ENCODE measurements at regions not wholly inside any gene's neighbourhood (a gene's known extent, or its start where the extent isn't known, plus 50 kb on each side); places are given as distances from the start of the nearest gene placed in this dataset.

DNA sequence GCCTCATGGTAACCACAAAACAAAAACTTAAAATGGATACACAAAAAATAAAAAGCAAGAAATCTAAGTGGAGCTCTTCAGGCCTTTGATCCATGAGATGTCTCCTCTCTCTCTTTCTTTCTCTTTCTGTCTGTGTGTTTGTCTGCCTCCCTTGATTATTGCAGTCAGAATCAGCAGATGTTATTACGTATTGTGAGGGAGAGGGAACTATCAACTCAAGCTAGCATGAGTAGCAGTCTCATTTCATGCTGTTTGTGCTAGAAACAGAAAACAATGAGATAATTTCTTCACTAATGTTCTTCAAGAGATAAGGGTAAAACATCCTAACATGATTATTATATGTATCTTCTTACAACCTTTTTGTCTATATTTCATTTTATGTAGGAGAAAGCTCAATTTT lies 103.7 kb upstream of the PDC start:
- H3K9me3 ChIP-seq (ENCODE audit: control insufficient read depth in 1 of 2, low read length in 2 of 2) = no peaks in the 10 kb centered on the region
- no peak overlapping the region for H3K4me3 ChIP-seq (ENCODE audit: low read depth in 1 of 2, low read length in 2 of 2)
- no peak overlapping the region for H3K27ac ChIP-seq (ENCODE audit: low read depth, low read length)
- H3K9ac ChIP-seq (ENCODE audit: low read depth in 1 of 2, low read length in 2 of 2) = no peak overlapping the region
- peaks cover 0 to 4% of the 10 kb centered on the region in 2 donors for H3K4me1 ChIP-seq (ENCODE audit: control insufficient read depth in 1 of 2, insufficient read depth in 2 of 2, low read length in 2 of 2)
- no peaks in the 10 kb centered on the region for H3K27me3 ChIP-seq (ENCODE audit: control insufficient read depth in 1 of 2, insufficient read depth in 2 of 2, low read length in 2 of 2)
- no peaks in the 10 kb centered on the region for H3K36me3 ChIP-seq (ENCODE audit: control insufficient read depth in 1 of 2, insufficient read depth in 2 of 2, low read length in 2 of 2)

DNA sequence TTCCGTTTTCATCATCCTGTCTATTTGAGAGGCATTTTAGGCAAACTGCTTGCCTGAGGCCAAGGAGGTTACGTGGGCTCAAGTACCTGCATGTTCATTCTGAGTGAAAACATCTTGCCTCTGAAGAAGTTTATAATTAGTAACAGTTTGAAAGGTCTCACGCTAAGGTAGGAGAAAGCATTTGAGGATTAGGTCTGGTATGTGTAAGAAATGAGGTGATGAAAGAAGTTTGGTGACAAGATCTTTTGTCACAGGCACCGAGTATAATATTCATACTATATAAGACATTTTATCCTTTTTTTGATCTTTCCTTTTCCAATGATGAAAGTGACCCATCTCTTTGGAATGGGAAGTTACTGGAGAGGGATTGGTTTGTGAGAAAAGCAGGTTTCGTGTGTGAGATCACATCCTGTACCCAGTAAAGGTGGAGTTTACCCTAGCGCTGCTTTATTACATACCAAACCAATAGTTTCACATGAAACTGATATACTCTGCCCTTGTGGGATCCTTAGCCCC lies 98.7 kb upstream of the PDC start:
- H3K4me3 ChIP-seq (ENCODE audit: low read depth in 1 of 2, low read length in 2 of 2) = no peak overlapping the region
- H3K36me3 ChIP-seq (ENCODE audit: control insufficient read depth in 1 of 2, insufficient read depth in 2 of 2, low read length in 2 of 2) = no peaks in the 10 kb centered on the region
- no peak overlapping the region for H3K27ac ChIP-seq (ENCODE audit: low read depth, low read length)
- no peaks in the 10 kb centered on the region for H3K4me1 ChIP-seq (ENCODE audit: control insufficient read depth in 1 of 2, insufficient read depth in 2 of 2, low read length in 2 of 2)
- no peak overlapping the region for H3K9ac ChIP-seq (ENCODE audit: low read depth in 1 of 2, low read length in 2 of 2)
- no peaks in the 10 kb centered on the region for H3K9me3 ChIP-seq (ENCODE audit: control insufficient read depth in 1 of 2, low read length in 2 of 2)
- H3K27me3 ChIP-seq (ENCODE audit: control insufficient read depth in 1 of 2, insufficient read depth in 2 of 2, low read length in 2 of 2) = no peaks in the 10 kb centered on the region

DNA sequence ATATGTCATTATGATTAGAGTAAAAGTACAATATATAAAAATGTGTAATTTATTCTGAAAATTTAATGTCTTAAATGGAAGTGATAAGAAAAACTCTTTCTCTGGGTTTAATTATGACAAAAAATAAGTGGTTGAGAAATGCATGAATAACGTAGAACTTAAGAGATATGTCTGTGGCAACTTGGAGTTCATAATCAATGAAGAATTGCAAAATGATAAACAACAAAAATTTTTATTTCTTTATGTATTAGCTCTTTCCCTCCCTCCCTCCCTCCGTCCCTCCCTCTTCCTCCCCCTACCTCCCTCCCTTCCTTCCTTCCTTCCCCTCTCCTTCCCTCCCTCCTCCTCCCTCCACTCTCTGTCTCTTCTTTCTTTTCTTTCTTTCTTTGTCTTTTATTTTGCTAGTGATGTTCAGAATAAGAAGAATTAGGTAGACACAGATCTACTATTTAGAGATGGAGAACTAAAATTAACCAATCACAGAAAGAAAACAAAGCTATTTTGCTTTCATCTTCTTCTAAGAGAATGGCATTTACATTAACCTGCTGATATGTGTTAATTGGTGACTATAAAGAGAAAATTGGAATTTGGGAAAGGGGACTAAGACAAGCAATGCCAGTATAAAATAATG lies 96.3 kb upstream of the PDC start:
- no peaks in the 10 kb centered on the region for H3K36me3 ChIP-seq (ENCODE audit: control insufficient read depth in 1 of 2, insufficient read depth in 2 of 2, low read length in 2 of 2)
- no peak overlapping the region for H3K27ac ChIP-seq (ENCODE audit: low read depth, low read length)
- H3K4me3 ChIP-seq (ENCODE audit: low read depth in 1 of 2, low read length in 2 of 2) = no peak overlapping the region
- H3K9me3 ChIP-seq (ENCODE audit: control insufficient read depth in 1 of 2, low read length in 2 of 2) = no peaks in the 10 kb centered on the region
- no peaks in the 10 kb centered on the region for H3K27me3 ChIP-seq (ENCODE audit: control insufficient read depth in 1 of 2, insufficient read depth in 2 of 2, low read length in 2 of 2)
- no peak overlapping the region for H3K9ac ChIP-seq (ENCODE audit: low read depth in 1 of 2, low read length in 2 of 2)
- H3K4me1 ChIP-seq (ENCODE audit: control insufficient read depth in 1 of 2, insufficient read depth in 2 of 2, low read length in 2 of 2) = no peaks in the 10 kb centered on the region

DNA sequence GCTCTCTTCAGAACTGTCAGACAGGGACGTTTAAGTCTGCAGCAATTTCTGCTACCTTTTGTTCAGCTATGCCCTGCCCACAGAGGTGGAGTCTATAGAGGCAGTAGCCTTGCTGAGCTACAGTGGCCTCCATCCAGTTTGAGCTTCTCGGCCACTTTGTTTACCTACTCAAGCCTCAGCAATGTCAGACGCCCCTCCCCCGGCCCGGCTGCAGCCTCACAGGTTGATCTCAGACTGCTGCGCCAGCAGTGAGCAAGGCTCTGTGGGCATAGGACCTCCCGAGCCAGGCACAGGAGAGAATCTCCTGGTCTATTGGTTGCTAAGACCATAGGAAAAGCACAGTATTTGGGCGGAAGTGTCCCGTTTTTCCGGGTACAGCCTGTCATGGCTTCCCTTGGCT lies 89.9 kb upstream of the PDC start:
- no peaks in the 10 kb centered on the region for H3K4me1 ChIP-seq (ENCODE audit: control insufficient read depth in 1 of 2, insufficient read depth in 2 of 2, low read length in 2 of 2)
- no peak overlapping the region for H3K27ac ChIP-seq (ENCODE audit: low read depth, low read length)
- no peak overlapping the region for H3K9ac ChIP-seq (ENCODE audit: low read depth in 1 of 2, low read length in 2 of 2)
- H3K9me3 ChIP-seq (ENCODE audit: control insufficient read depth in 1 of 2, low read length in 2 of 2) = peaks cover 0 to 2% of the 10 kb centered on the region in 2 donors
- no peaks in the 10 kb centered on the region for H3K36me3 ChIP-seq (ENCODE audit: control insufficient read depth in 1 of 2, insufficient read depth in 2 of 2, low read length in 2 of 2)
- H3K27me3 ChIP-seq (ENCODE audit: control insufficient read depth in 1 of 2, insufficient read depth in 2 of 2, low read length in 2 of 2) = no peaks in the 10 kb centered on the region
- no peak overlapping the region for H3K4me3 ChIP-seq (ENCODE audit: low read depth in 1 of 2, low read length in 2 of 2)

DNA sequence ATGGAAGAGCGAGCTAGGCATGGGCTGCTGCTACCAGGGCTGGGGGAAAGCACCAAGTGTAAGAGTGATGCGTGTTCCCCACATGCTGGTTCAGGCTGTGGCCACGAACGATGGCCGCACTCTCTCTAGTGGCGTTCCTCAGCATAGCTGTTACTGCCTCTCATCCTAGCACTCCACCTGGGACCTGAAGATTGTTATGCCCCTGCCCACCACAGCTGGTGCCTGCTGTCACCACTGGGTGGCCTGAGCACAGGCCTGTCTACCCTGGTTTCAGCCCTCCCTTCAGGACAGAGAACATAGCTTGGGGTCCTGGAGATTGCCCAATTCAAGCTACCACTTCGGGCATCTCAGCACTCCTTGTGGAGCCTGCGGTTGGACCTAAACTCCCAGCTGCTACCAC lies 80.1 kb upstream of the PDC start:
- no peaks in the 10 kb centered on the region for H3K36me3 ChIP-seq (ENCODE audit: control insufficient read depth in 1 of 2, insufficient read depth in 2 of 2, low read length in 2 of 2)
- H3K9ac ChIP-seq (ENCODE audit: low read depth in 1 of 2, low read length in 2 of 2) = no peak overlapping the region
- H3K4me3 ChIP-seq (ENCODE audit: low read depth in 1 of 2, low read length in 2 of 2) = no peak overlapping the region
- no peaks in the 10 kb centered on the region for H3K27me3 ChIP-seq (ENCODE audit: control insufficient read depth in 1 of 2, insufficient read depth in 2 of 2, low read length in 2 of 2)
- H3K9me3 ChIP-seq (ENCODE audit: control insufficient read depth in 1 of 2, low read length in 2 of 2) = no peaks in the 10 kb centered on the region
- H3K4me1 ChIP-seq (ENCODE audit: control insufficient read depth in 1 of 2, insufficient read depth in 2 of 2, low read length in 2 of 2) = no peaks in the 10 kb centered on the region
- no peak overlapping the region for H3K27ac ChIP-seq (ENCODE audit: low read depth, low read length)

DNA sequence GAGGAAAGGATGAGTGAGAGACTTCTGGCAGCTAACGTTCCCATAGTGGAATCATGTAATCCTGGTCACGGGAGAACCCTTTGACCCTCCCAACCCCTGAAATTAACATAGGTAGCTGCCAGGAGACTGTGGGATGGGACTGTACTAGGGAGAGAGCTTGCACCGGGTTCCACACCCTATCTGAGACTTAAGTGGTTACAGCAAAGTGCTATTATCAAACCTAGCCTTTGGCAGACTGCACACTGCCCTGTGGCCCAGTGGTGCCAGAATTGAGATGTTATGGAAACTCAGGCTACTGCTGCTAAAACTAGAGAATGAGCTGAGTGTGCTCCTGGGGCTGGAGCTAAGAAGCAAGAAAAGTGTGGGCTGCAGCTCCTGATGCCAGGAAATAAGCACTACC lies 79.6 kb upstream of the PDC start:
- no peak overlapping the region for H3K4me3 ChIP-seq (ENCODE audit: low read depth in 1 of 2, low read length in 2 of 2)
- H3K9ac ChIP-seq (ENCODE audit: low read depth in 1 of 2, low read length in 2 of 2) = no peak overlapping the region
- no peaks in the 10 kb centered on the region for H3K4me1 ChIP-seq (ENCODE audit: control insufficient read depth in 1 of 2, insufficient read depth in 2 of 2, low read length in 2 of 2)
- no peaks in the 10 kb centered on the region for H3K9me3 ChIP-seq (ENCODE audit: control insufficient read depth in 1 of 2, low read length in 2 of 2)
- no peaks in the 10 kb centered on the region for H3K27me3 ChIP-seq (ENCODE audit: control insufficient read depth in 1 of 2, insufficient read depth in 2 of 2, low read length in 2 of 2)
- H3K36me3 ChIP-seq (ENCODE audit: control insufficient read depth in 1 of 2, insufficient read depth in 2 of 2, low read length in 2 of 2) = no peaks in the 10 kb centered on the region
- H3K27ac ChIP-seq (ENCODE audit: low read depth, low read length) = no peak overlapping the region

DNA sequence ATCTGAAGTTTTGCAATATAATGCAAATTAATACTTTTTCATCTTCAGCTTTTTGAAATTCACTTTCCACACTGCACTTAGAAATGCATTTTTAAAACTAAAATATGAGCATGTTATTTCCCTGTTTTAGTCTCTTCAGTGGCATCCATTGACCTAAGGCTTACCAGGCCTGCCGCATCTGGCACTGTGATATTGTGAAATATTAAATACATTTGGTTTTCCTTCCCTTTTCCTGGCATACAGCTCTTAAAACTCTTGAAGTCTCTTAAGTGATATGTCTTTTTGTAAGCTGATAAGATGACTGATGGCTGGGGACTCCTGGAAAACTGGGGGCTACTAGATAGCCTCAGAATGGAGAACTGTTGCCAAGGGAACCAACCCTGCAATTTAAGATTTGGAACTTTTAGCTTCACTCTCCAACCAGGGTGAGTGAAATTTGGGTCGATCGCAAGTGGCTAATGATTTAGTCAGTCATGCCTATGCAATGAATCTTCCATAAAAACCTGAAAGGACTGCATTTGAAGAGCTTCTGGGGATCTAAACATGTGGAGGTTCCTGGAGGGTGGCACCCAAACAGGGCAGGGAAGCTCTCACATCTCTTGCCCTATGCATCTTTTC lies 75.5 kb upstream of the PDC start:
- H3K4me1 ChIP-seq (ENCODE audit: control insufficient read depth in 1 of 2, insufficient read depth in 2 of 2, low read length in 2 of 2) = no peaks in the 10 kb centered on the region
- H3K27me3 ChIP-seq (ENCODE audit: control insufficient read depth in 1 of 2, insufficient read depth in 2 of 2, low read length in 2 of 2) = no peaks in the 10 kb centered on the region
- no peaks in the 10 kb centered on the region for H3K9me3 ChIP-seq (ENCODE audit: control insufficient read depth in 1 of 2, low read length in 2 of 2)
- no peaks in the 10 kb centered on the region for H3K36me3 ChIP-seq (ENCODE audit: control insufficient read depth in 1 of 2, insufficient read depth in 2 of 2, low read length in 2 of 2)
- no peak overlapping the region for H3K4me3 ChIP-seq (ENCODE audit: low read depth in 1 of 2, low read length in 2 of 2)
- no peak overlapping the region for H3K27ac ChIP-seq (ENCODE audit: low read depth, low read length)
- no peak overlapping the region for H3K9ac ChIP-seq (ENCODE audit: low read depth in 1 of 2, low read length in 2 of 2)

DNA sequence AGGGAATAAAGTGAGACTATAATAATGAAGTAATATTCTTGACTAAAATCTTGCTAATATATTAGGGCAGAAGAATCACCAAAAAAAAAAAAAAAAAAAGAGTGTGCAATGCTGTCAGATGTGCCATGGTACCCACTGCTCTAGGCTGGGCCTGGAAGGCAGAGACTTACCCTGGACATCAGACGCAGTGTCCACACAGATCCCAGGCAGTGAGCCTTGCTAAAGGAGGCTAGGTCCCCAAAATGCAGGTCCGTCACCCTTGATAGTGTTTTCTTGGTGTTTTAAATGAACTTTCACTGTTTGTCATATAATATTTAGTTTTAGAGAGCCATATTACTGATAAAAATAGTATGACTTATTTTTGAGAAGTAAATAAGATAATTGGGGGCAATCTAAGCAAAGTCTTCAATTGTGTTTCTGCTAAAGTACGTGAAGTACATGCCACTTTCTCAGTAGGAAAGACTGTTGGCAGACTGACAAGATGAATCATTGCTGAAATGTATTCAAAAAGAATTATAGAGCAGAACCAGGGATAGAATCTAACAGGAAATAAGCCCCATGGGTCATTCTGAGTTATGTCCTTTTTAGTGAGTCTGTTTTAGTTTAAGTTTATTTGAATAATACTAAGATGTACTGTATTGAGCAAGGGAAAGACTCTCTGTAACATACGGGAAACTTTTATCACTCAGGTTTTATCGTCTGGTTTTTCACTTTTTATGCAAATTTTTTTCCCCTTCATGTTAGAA lies 74.6 kb upstream of the PDC start:
- Histone ChIP-seq H3K27me3 (ENCODE audit: control insufficient read depth in 1 of 2, insufficient read depth in 2 of 2, low read length in 2 of 2) (no peaks in the 10 kb centered on the region), H3K27ac (ENCODE audit: low read depth, low read length) (no peak overlapping the region), H3K4me3 (ENCODE audit: low read depth in 1 of 2, low read length in 2 of 2) (no peak overlapping the region), H3K9ac (ENCODE audit: low read depth in 1 of 2, low read length in 2 of 2) (no peak overlapping the region), H3K9me3 (ENCODE audit: control insufficient read depth in 1 of 2, low read length in 2 of 2) (no peaks in the 10 kb centered on the region), H3K36me3 (ENCODE audit: control insufficient read depth in 1 of 2, insufficient read depth in 2 of 2, low read length in 2 of 2) (no peaks in the 10 kb centered on the region), H3K4me1 (ENCODE audit: control insufficient read depth in 1 of 2, insufficient read depth in 2 of 2, low read length in 2 of 2) (no peaks in the 10 kb centered on the region)

DNA sequence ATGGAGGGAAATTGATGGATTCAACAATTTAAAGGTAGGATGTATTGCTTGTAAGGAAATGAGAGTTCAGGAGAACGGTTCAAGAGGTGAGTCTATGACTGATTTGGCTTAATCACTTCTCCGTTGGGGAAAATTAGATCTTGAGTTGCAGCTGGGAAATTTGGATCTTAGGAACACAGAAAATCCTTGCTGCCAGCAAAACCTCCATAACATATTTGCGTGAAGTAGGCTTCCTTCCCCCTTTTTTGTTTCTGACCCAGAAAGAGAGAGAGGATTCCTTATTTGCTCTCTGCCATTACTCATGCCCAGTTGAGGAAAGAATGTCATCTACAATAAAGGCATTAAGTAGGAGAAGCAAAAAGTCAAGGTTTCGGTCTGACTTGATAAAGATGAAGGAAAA lies 73.5 kb upstream of the PDC start:
- Histone ChIP-seq H3K9ac (ENCODE audit: low read depth in 1 of 2, low read length in 2 of 2) (no peak overlapping the region), H3K36me3 (ENCODE audit: control insufficient read depth in 1 of 2, insufficient read depth in 2 of 2, low read length in 2 of 2) (no peaks in the 10 kb centered on the region), H3K27ac (ENCODE audit: low read depth, low read length) (no peak overlapping the region), H3K27me3 (ENCODE audit: control insufficient read depth in 1 of 2, insufficient read depth in 2 of 2, low read length in 2 of 2) (no peaks in the 10 kb centered on the region), H3K9me3 (ENCODE audit: control insufficient read depth in 1 of 2, low read length in 2 of 2) (no peaks in the 10 kb centered on the region), H3K4me3 (ENCODE audit: low read depth in 1 of 2, low read length in 2 of 2) (no peak overlapping the region), H3K4me1 (ENCODE audit: control insufficient read depth in 1 of 2, insufficient read depth in 2 of 2, low read length in 2 of 2) (no peaks in the 10 kb centered on the region)

DNA sequence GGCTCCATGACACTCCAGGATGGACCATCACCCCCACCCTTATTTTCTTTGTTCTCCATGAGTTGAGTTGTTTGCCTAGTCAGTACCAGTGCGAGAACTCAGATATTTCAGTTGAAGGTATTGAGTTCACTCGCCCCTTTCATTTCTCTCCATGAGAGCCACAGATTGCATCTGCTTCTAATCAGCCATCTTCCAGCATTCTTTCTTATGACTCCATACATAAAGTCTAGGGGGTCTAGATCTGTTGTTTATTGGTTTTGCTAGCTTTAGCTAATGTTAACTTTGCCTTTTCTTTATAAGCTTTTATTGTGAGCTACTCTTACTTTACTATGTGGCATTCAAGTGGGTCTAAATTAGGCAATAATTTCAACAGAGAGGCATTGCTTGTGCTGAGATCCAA lies 71.6 kb upstream of the PDC start:
- no peaks in the 10 kb centered on the region for H3K4me1 ChIP-seq (ENCODE audit: control insufficient read depth in 1 of 2, insufficient read depth in 2 of 2, low read length in 2 of 2)
- no peaks in the 10 kb centered on the region for H3K9me3 ChIP-seq (ENCODE audit: control insufficient read depth in 1 of 2, low read length in 2 of 2)
- H3K27ac ChIP-seq (ENCODE audit: low read depth, low read length) = no peak overlapping the region
- H3K9ac ChIP-seq (ENCODE audit: low read depth in 1 of 2, low read length in 2 of 2) = no peak overlapping the region
- no peak overlapping the region for H3K4me3 ChIP-seq (ENCODE audit: low read depth in 1 of 2, low read length in 2 of 2)
- H3K27me3 ChIP-seq (ENCODE audit: control insufficient read depth in 1 of 2, insufficient read depth in 2 of 2, low read length in 2 of 2) = no peaks in the 10 kb centered on the region
- no peaks in the 10 kb centered on the region for H3K36me3 ChIP-seq (ENCODE audit: control insufficient read depth in 1 of 2, insufficient read depth in 2 of 2, low read length in 2 of 2)
